IMR-90 (cell line): ENCODE measurements at regions not wholly inside any gene's neighbourhood (a gene's known extent, or its start where the extent isn't known, plus 50 kb on each side); places are given as distances from the start of the nearest gene placed in this dataset.

Experiments
- ATAC-seq: fragments of 200-7000 bp; cut with Tn5 transposase; 2 replicates; pipeline ENCODE4 v1.9.1; 2020; ENCODE audit warnings: low read depth, mild to moderate bottlenecking, moderate library complexity
- BruUV-seq: library from RNA; stranded (reverse); fragments of 400-500 nt; replicated peaks from 2 replicates; lab custom pipeline; 2021; lab: Mats Ljungman, UMichigan
- CTCF ChIA-PET: fragments of 300-600 bp; formaldehyde crosslinking; extraction: SDS; loops from one replicate; lab custom pipeline; 2021; ENCODE audit warnings: antibody characterized with exemption; lab: Yijun Ruan, JAX
- POLR2A ChIA-PET: fragments of 300-600 bp; sonication (Branson Sonifier 250); formaldehyde crosslinking; loops from one replicate; lab custom pipeline; 2022; ENCODE audit warnings: antibody characterized with exemption; ENCODE audit not compliant: unreplicated experiment; lab: Charles Lee
- DNase-seq: peaks from one replicate; pipeline ENCODE4 v3.0.0; 2013
- H2AFZ ChIP-seq: replicated peaks from 2 replicates; pipeline ENCODE3; 2013; ENCODE audit warnings: low read length, mild to moderate bottlenecking; ENCODE audit not compliant: poor library complexity
- H2AK5ac ChIP-seq: 2 replicates; pipeline ENCODE4 v1.6.1; 2013; ENCODE audit warnings: low read depth, low read length, inconsistent platforms
- H2AK9ac ChIP-seq: replicated peaks from 2 replicates; pipeline ENCODE3; 2013; ENCODE audit warnings: mild to moderate bottlenecking, low read depth, low read length, moderate library complexity; ENCODE audit not compliant: poor library complexity
- H2BK120ac ChIP-seq: 2 replicates; pipeline ENCODE4 v1.6.1; 2013; ENCODE audit warnings: low read depth, low read length, inconsistent platforms
- H2BK15ac ChIP-seq: 3 replicates; pipeline ENCODE4 v1.6.1; 2013; ENCODE audit warnings: low read depth, low read length, inconsistent platforms
- H2BK20ac ChIP-seq: 2 replicates; pipeline ENCODE4 v1.6.1; 2013; ENCODE audit warnings: low read depth, mild to moderate bottlenecking, inconsistent platforms, low read length, moderate library complexity
- H2BK5ac ChIP-seq: 2 replicates; pipeline ENCODE4 v1.6.1; 2013; ENCODE audit warnings: mild to moderate bottlenecking, low read depth, low read length, inconsistent platforms; ENCODE audit not compliant: poor library complexity, severe bottlenecking
- H3K14ac ChIP-seq: replicated peaks from 2 replicates; pipeline ENCODE4 v1.6.1; 2013; ENCODE audit warnings: low read depth, low read length, inconsistent platforms
- H3K18ac ChIP-seq: 2 replicates; pipeline ENCODE4 v1.6.1; 2013; ENCODE audit warnings: low read depth, low read length, control low read depth
- H3K23ac ChIP-seq: 2 replicates; pipeline ENCODE4 v1.6.1; 2013; ENCODE audit warnings: low read depth, low read length, inconsistent platforms
- H3K27ac ChIP-seq: 2 replicates; pipeline ENCODE4 v1.5.1; 2013; ENCODE audit warnings: mild to moderate bottlenecking, control low read depth, low read length; ENCODE audit not compliant: insufficient read depth
- H3K27me3 ChIP-seq: 2 replicates; pipeline ENCODE4 v1.6.1; 2013; ENCODE audit warnings: low read length; ENCODE audit not compliant: control insufficient read depth, insufficient read depth
- H3K36me3 ChIP-seq: 2 replicates; pipeline ENCODE4 v1.6.1; 2013; ENCODE audit warnings: low read length, mixed read lengths; ENCODE audit not compliant: control insufficient read depth, insufficient read depth
- H3K4ac ChIP-seq: 2 replicates; pipeline ENCODE4 v1.6.1; 2013; ENCODE audit warnings: low read depth, low read length, inconsistent platforms
- H3K4me1 ChIP-seq: 2 replicates; pipeline ENCODE4 v1.6.1; 2013; ENCODE audit warnings: low read length, mixed read lengths; ENCODE audit not compliant: control insufficient read depth, insufficient read depth
- H3K4me2 ChIP-seq: 2 replicates; pipeline ENCODE4 v1.6.1; 2013; ENCODE audit warnings: low read depth, mild to moderate bottlenecking, control low read depth, low read length, moderate library complexity
- H3K4me3 ChIP-seq: 2 replicates; pipeline ENCODE4 v1.5.1; 2013; ENCODE audit warnings: low read depth, mild to moderate bottlenecking, control low read depth, low read length, moderate library complexity; ENCODE audit not compliant: insufficient read depth
- H3K56ac ChIP-seq: 2 replicates; pipeline ENCODE4 v1.6.1; 2013; ENCODE audit warnings: low read length, inconsistent platforms; ENCODE audit not compliant: insufficient read depth; ENCODE audit errors: extremely low read depth
- H3K79me1 ChIP-seq, 2 experiments: 2 replicates each; pipeline ENCODE4 v1.6.1; 2013; ENCODE audit warnings: low read length in 2 of 2, inconsistent platforms in 1 of 2, low read depth in 1 of 2
- H3K9ac ChIP-seq: 2 replicates; pipeline ENCODE4 v1.6.1; 2013; ENCODE audit warnings: low read depth, low read length, control low read depth
- H3K9me1 ChIP-seq: 2 replicates; pipeline ENCODE4 v1.6.1; 2013; ENCODE audit warnings: low read length, inconsistent platforms; ENCODE audit not compliant: insufficient read depth
- H3K9me3 ChIP-seq: 2 replicates; pipeline ENCODE4 v1.6.1; 2013; ENCODE audit warnings: low read length; ENCODE audit not compliant: control insufficient read depth, insufficient read depth
- H4K20me1 ChIP-seq: 2 replicates; pipeline ENCODE4 v1.6.1; 2013; ENCODE audit warnings: low read length, inconsistent platforms; ENCODE audit not compliant: insufficient read depth
- H4K5ac ChIP-seq: 2 replicates; pipeline ENCODE4 v1.6.1; 2013; ENCODE audit warnings: mild to moderate bottlenecking, low read depth, low read length, control low read depth
- H4K8ac ChIP-seq, 2 experiments: 2 replicates each; pipeline ENCODE4 v1.6.1; 2013; ENCODE audit warnings: low read depth in 2 of 2, low read length in 2 of 2, control low read depth in 1 of 2, inconsistent platforms in 1 of 2
- H4K91ac ChIP-seq: 2 replicates; pipeline ENCODE4 v1.6.1; 2013; ENCODE audit warnings: low read depth, low read length, inconsistent platforms; ENCODE audit not compliant: insufficient read depth
- BHLHE40 ChIP-seq: fragments of 150-350 bp; IDR thresholded peaks from 2 replicates; pipeline ENCODE4 v1.6.1; 2016; ENCODE audit warnings: mild to moderate bottlenecking, low read depth, low read length
- CEBPB ChIP-seq: IDR thresholded peaks from 2 replicates; pipeline ENCODE4 v1.6.1; 2012; ENCODE audit warnings: low read depth, low read length, improper control_type of control experiment
- CHD1 ChIP-seq: IDR thresholded peaks from 2 replicates; pipeline ENCODE4 v1.6.1; 2012; ENCODE audit warnings: low read depth, low read length, improper control_type of control experiment
- ELK1 ChIP-seq: fragments of 150-350 bp; IDR thresholded peaks from 2 replicates; pipeline ENCODE4 v1.6.1; 2016; ENCODE audit warnings: low read depth, mild to moderate bottlenecking, low read length, moderate library complexity, borderline replicate concordance
- FOS ChIP-seq: fragments of 150-350 bp; IDR thresholded peaks from 2 replicates; pipeline ENCODE4 v1.6.1; 2016; ENCODE audit warnings: low read depth, low read length
- MAFK ChIP-seq: IDR thresholded peaks from 2 replicates; pipeline ENCODE4 v1.6.1; 2012; ENCODE audit warnings: low read depth, low read length, improper control_type of control experiment
- MAZ ChIP-seq: IDR thresholded peaks from 2 replicates; pipeline ENCODE4 v1.6.1; 2012; ENCODE audit warnings: low read depth, mild to moderate bottlenecking, low read length, improper control_type of control experiment, moderate library complexity, borderline replicate concordance
- MXI1 ChIP-seq: IDR thresholded peaks from 2 replicates; pipeline ENCODE4 v1.6.1; 2012; ENCODE audit warnings: low read depth, mild to moderate bottlenecking, low read length, moderate library complexity, borderline replicate concordance
- NFE2L2 ChIP-seq: fragments of 150-350 bp; IDR thresholded peaks from 2 replicates; pipeline ENCODE4 v1.6.1; 2016; ENCODE audit warnings: low read depth, mild to moderate bottlenecking, low read length
- POLR2A ChIP-seq: IDR thresholded peaks from 2 replicates; pipeline ENCODE4 v1.6.1; 2012; ENCODE audit warnings: mild to moderate bottlenecking, low read depth, low read length
- RAD21 ChIP-seq: IDR thresholded peaks from 2 replicates; pipeline ENCODE4 v1.6.1; 2012; ENCODE audit warnings: low read length, improper control_type of control experiment
- RCOR1 ChIP-seq: IDR thresholded peaks from 2 replicates; pipeline ENCODE4 v1.6.1; 2012; ENCODE audit warnings: mild to moderate bottlenecking, low read length, improper control_type of control experiment; ENCODE audit not compliant: insufficient replicate concordance
- RFX5 ChIP-seq: IDR thresholded peaks from 2 replicates; pipeline ENCODE4 v1.8.0; 2012; ENCODE audit warnings: low read depth, mild to moderate bottlenecking, low read length, moderate library complexity
- SMC3 ChIP-seq: fragments of 150-350 bp; IDR thresholded peaks from 2 replicates; pipeline ENCODE4 v1.6.1; 2016; ENCODE audit warnings: low read depth, mild to moderate bottlenecking, antibody characterized with exemption, low read length, moderate library complexity
- WGBS, 2 experiments: methylation state at CpG; one replicate each; pipeline versions ENCODE4 v1.1.5 to v1.1.7; 2013; ENCODE audit warnings: missing lambda C conversion rate in 2 of 2; ENCODE audit not compliant: insufficient read length in 1 of 2; ENCODE audit errors: extremely low coverage in 2 of 2; 5-methylcytosine and 5-hydroxymethylcytosine counted together
- dilution Hi-C: fragments of 300-500 bp; cut with HindIII; formaldehyde crosslinking; loops from one replicate; pipeline ENCODE4 v1.14.3; 2018; ENCODE audit warnings: low sequenced_read_pairs; ENCODE audit not compliant: unreplicated experiment
- in situ Hi-C: fragments of 300-500 bp; cut with MboI; formaldehyde crosslinking; loops from 3 replicates; pipeline ENCODE4 v1.14.3; 2019; ENCODE audit warnings: low sequenced_read_pairs, inconsistent platforms, mixed read lengths
- intact Hi-C: fragments of 100-400 bp; cut with micrococcal nuclease; formaldehyde crosslinking; loops from 2 replicates; pipeline ENCODE4 v1.10.0; 2022
- TF ChIP-seq, protein P1 (sequence below): conservative IDR thresholded peaks from 2 replicates; pipeline ENCODE4 v1.5.1; 2012; ENCODE audit warnings: mild to moderate bottlenecking, low read depth, low read length, improper control_type of control experiment
- TF ChIP-seq, protein P2 (sequence below): fragments of 150-350 bp; IDR thresholded peaks from 2 replicates; pipeline ENCODE4 v1.6.1; 2017; ENCODE audit warnings: mild to moderate bottlenecking, antibody characterized with exemption, low read length, low read depth

DNA sequence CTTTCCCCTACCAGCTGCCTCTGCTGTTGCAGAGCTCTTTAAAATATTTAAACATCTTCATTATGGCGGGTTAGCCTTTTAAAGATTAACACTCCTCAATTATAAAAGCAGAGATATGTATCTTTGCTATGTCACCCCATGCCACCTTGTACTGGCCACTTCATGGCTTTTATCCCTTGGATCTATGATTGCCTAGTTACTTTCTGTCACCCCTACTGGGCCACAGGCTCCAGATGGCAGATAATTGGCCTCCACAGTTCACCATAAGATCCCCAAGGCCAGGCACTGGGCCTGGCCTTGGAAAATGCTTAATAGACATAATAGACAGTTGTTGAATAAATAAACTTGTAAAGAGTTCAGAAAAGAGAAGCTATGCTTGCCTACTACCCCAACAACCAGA is 142.0 kb upstream of the SHB start:
- Histone ChIP-seq H2BK120ac (no peak overlapping the region), H3K18ac (no peak overlapping the region), H3K14ac (no peak overlapping the region), H3K79me1 (no peaks in the 10 kb centered on the region), H3K4me1 (no peaks in the 10 kb centered on the region), H4K91ac (no peak overlapping the region), H3K9me3 (peaks cover 6% of the 10 kb centered on the region), H4K20me1 (no peaks in the 10 kb centered on the region), H4K5ac (no peak overlapping the region), H3K27ac (no peak overlapping the region), H2AK5ac (no peak overlapping the region), H2BK20ac (no peak overlapping the region), H4K8ac (no peak overlapping the region), H2BK5ac (no peak overlapping the region), H3K9me1 (no peaks in the 10 kb centered on the region), H2BK15ac (no peak overlapping the region), H3K36me3 (no peaks in the 10 kb centered on the region), H3K4ac (no peak overlapping the region), H3K27me3 (peaks cover 35% of the 10 kb centered on the region), H3K56ac (no peak overlapping the region), H2AK9ac (no peak overlapping the region), H2AFZ (no peak overlapping the region), H3K23ac (no peak overlapping the region), H3K4me3 (no peak overlapping the region), H3K9ac (no peak overlapping the region), H3K4me2 (no peak overlapping the region)
- intact Hi-C loops = no loop called here
- DNase-seq (no peak), ATAC-seq (no peak)
- ChIA-PET CTCF (no interaction called here), POLR2A (no interaction called here)
- BruUV-seq = no TSS peak
- WGBS, 2 experiments = no CpG with 5 or more reads among the region's 1 CpG
- TF ChIP-seq FOS (no peak), CHD1 (no peak), MXI1 (no peak), RCOR1 (no peak), MAFK (no peak), NFE2L2 (no peak), SMC3 (no peak), RFX5 (no peak), ELK1 (no peak), RAD21 (no peak), BHLHE40 (no peak), CEBPB (no peak), POLR2A (no peak), MAZ (no peak)
- TF ChIP-seq, protein P1, sequence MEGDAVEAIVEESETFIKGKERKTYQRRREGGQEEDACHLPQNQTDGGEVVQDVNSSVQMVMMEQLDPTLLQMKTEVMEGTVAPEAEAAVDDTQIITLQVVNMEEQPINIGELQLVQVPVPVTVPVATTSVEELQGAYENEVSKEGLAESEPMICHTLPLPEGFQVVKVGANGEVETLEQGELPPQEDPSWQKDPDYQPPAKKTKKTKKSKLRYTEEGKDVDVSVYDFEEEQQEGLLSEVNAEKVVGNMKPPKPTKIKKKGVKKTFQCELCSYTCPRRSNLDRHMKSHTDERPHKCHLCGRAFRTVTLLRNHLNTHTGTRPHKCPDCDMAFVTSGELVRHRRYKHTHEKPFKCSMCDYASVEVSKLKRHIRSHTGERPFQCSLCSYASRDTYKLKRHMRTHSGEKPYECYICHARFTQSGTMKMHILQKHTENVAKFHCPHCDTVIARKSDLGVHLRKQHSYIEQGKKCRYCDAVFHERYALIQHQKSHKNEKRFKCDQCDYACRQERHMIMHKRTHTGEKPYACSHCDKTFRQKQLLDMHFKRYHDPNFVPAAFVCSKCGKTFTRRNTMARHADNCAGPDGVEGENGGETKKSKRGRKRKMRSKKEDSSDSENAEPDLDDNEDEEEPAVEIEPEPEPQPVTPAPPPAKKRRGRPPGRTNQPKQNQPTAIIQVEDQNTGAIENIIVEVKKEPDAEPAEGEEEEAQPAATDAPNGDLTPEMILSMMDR = no peak
- TF ChIP-seq, protein P2, sequence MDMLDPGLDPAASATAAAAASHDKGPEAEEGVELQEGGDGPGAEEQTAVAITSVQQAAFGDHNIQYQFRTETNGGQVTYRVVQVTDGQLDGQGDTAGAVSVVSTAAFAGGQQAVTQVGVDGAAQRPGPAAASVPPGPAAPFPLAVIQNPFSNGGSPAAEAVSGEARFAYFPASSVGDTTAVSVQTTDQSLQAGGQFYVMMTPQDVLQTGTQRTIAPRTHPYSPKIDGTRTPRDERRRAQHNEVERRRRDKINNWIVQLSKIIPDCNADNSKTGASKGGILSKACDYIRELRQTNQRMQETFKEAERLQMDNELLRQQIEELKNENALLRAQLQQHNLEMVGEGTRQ = no peak
- dilution Hi-C loops = no loop called here
- in situ Hi-C loops = no loop called here
